Fibroblast of mammary gland (primary cell): ENCODE measurements at regions not wholly inside any gene's neighbourhood (a gene's known extent, or its start where the extent isn't known, plus 50 kb on each side); places are given as distances from the start of the nearest gene placed in this dataset.

Source experiments
- DNase-seq: peaks from one replicate; pipeline ENCODE4 v3.0.0-alpha.2; 2010; ENCODE audit warnings: low read depth
- H3K4me3 ChIP-seq: 2 replicates; pipeline ENCODE4 v1.5.1; 2011; ENCODE audit warnings: low read depth, mild to moderate bottlenecking, low read length, moderate library complexity; ENCODE audit not compliant: control insufficient read depth
- TF ChIP-seq, protein P1 (sequence below): conservative IDR thresholded peaks from 2 replicates; pipeline ENCODE4 v1.5.1; 2011; ENCODE audit warnings: low read depth, low read length, inconsistent platforms; ENCODE audit not compliant: control insufficient read depth, insufficient read depth

DNA sequence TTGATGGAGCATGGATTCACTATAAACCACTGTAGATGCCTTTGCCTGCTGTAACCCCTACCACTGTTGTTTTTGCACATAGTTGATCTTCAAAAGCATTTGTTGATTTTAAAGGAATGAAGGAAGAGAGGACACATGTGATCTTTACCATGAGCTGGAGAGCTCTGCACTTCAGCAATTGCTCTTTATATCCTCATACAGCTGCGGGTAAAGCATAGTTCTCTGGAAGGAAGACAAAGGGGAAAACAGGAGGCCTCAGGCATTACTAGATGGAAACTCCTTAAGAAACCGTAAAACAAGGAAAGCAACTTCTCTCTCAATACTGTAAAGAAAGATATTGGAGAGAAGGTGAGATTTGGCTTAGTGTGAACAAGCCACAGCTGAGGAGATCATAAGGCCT, 60.6 kb downstream of the SCG2 start:
- TF ChIP-seq, protein P1, sequence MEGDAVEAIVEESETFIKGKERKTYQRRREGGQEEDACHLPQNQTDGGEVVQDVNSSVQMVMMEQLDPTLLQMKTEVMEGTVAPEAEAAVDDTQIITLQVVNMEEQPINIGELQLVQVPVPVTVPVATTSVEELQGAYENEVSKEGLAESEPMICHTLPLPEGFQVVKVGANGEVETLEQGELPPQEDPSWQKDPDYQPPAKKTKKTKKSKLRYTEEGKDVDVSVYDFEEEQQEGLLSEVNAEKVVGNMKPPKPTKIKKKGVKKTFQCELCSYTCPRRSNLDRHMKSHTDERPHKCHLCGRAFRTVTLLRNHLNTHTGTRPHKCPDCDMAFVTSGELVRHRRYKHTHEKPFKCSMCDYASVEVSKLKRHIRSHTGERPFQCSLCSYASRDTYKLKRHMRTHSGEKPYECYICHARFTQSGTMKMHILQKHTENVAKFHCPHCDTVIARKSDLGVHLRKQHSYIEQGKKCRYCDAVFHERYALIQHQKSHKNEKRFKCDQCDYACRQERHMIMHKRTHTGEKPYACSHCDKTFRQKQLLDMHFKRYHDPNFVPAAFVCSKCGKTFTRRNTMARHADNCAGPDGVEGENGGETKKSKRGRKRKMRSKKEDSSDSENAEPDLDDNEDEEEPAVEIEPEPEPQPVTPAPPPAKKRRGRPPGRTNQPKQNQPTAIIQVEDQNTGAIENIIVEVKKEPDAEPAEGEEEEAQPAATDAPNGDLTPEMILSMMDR, result no peak
- DNase-seq, result no peak
- H3K4me3 ChIP-seq, result no peak overlapping the region

DNA sequence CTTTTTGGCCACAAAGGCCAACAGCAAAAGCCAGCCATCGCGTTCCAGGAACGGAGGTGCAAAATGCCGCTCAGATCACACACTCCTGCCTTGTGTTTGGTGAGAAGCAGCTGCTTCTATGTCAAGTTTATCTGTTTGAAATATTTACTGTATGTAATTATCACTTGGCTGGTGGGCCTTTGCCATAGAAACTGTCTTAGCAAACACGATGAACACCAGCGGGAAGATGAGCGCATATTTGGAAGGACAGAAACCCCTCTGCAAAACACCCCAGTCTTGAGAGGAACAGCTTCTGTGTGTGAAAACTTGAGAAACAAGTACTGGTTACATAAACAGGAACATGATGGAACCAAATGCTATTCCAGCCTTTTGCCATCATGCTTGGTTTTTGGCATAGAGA, 59.7 kb downstream of the SCG2 start:
- no peak overlapping the region for H3K4me3 ChIP-seq
- TF ChIP-seq, protein P1, result no peak
- DNase-seq, result no peak

DNA sequence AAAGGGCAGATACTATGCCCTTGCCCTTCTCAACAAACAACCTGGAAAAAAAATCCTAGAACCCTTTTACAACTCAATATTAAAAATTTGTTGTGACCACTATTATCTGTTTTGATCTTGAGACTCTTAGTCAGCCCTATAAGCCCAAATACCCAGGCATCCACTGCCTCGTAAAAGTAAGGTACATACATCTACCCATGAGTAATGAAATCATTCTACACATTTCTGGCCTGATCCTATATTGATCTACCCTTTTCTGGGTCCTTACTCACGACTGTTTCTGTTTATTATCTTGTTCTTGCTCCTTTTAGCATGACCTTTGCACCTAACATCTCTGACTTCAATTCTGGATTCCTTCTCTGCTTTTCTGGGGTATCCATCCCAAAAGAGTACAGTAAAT, 56.8 kb downstream of the SCG2 start:
- DNase-seq, result no peak
- H3K4me3 ChIP-seq, result no peak overlapping the region
- TF ChIP-seq, protein P1, result no peak

DNA sequence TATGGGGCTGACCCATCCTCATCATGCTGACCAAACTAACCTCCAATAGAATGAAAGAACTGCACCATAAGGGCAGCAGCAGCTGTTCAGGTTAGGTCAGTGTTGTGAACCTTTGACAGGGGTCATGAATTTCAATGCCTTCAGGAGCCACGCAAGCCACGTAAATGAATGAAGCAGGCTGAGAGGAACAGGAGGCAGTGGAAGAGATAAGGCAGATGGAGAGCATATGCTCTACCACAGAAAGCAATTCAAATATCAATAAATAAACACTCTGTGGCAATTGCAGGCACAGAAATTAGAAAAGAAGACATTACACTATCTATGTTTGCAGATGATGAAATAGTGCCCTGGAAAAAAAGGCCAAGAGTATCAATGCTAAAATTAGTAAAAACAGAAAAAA, 56.3 kb downstream of the SCG2 start:
- TF ChIP-seq, protein P1, result no peak
- DNase-seq, result peak; percentile 31

More for the DNA sequence above, 56.3 kb downstream of the SCG2 start:
- H3K4me3 ChIP-seq, result no peak overlapping the region
